Activated naive CD8-positive, alpha-beta T cell treated with anti-CD3 and anti-CD28 coated beads, Interleukin-2, amount 50 U/mL, for 16 hours (primary cell): ENCODE measurements at regions not wholly inside any gene's neighbourhood (a gene's known extent, or its start where the extent isn't known, plus 50 kb on each side); places are given as distances from the start of the nearest gene placed in this dataset.
"Not testable (repeated sequence)": the region's sequence is repeated elsewhere in the genome, so short reads cannot be mapped to it uniquely, and the experiment has no call there.

ENCODE experiments used
- DNase-seq: peaks from one replicate; pipeline ENCODE4 v3.0.0-alpha.2; 2020; ENCODE audit warnings: low read depth, low spot score

DNA sequence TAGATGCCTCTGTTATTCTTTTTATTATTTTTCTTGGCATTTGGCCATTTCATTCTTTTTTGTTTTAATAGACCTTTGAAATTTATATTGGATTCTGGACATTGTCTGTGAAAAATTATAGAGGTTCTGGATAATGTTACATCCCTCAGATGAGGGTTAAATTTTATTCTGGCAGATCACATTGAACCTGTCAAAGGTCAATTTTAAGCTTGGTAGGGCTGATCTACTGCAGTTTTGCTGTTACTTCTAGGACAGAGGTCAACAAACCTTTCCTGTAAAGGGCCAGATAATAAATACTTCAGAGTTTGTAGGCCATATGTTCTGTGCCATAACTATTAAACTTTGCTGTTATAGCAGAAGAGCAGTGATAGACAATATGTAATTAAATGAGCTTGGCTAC is 318.9 kb upstream of the DPPA4 start:
- DNase-seq: no peak

DNA sequence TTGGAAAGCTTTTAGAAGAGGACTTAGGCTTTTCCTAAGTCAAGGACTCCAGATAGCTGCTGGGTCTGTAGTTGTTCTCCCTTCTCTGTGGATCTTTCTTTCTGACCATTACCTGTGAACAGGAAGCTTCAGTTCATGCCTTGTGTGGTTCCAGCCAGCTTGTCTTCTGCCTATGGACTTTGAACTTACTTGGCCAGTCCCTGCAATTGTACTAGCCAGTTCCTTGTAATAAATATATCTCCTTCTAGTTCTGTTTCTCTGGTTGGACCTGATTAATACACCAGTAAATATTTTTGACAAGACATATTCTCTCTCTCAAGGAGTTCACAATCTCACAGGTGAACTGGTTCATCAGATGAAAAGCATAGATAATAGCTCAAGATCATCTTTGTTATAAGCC is 341.3 kb upstream of the DPPA4 start:
- no peak for DNase-seq

DNA sequence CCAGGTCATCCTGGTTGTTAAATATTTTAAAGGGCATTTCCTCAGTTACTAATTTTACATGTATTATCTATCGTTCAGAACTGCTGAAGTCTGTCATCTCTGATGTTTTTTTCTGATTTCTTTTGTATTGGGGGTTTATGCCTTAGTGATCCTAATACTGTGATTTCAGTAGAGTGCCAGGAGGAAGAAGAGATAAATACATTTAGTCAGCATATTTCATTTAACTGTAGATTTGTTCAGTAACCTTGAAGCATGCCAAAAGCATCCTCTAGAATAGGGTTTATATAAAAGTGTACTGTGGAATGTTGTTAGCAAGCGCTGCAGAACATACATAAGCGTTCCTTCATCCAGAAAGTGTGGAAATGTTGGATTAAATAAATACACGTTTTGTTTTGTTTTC is 342.3 kb upstream of the DPPA4 start:
- DNase-seq: no peak

GRCh38 chr3:109683746-109684145 is 346.4 kb upstream of the DPPA4 start:
- DNase-seq: no peak

DNA sequence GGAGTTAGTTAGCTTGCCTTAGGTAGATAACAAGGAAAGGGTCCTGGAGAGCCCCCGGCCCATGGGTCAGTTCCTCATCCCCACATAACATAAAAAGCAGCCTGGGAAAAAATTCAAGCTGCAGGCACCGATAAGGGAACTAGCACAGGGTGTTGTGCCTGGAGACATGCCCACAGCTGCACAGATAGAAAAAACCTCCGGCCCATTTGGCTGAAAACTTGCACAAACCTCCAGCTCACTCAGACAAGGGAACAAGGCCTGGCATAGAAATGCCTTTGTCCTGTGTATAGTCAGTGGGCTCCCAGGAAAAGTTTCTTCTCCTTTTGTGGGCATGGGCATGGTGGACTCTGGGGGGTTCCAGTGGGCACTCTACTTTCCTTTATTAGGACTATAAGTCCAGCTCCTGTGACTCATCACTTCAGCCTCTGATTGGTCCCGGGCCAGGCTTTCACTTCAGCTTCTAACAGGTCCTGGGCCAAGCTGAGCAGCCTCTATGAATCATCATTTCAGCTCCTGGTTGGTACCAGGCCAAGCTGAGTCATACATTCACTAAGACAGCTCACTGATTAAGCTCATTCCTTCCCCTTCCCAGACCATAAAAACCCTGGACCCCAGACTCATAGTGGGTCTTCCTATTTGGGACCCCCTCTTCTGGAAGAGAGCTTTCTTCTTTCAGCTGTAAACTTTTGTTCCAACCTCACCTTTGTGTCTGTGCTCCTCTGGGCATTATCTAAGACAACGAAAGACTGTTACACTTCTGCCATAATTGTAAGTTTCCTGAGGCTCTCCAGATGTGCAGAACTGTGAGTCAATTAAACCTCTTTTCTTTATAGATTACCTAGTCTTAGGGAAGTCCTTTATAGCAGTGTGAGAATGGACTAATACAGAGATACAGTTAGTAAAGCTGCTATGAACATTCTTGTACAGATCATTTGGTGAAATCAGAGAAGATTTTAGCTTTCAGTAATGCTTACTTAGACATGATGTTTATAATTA is 348.0 kb upstream of the DPPA4 start:
- no peak for DNase-seq

- DNase-seq: no peak
These were observed 350.3 kb upstream of the DPPA4 start for GRCh38 chr3:109687626-109688025.

- DNase-seq: no peak
These were observed 359.6 kb upstream of the DPPA4 start for GRCh38 chr3:109696932-109697331.

DNA sequence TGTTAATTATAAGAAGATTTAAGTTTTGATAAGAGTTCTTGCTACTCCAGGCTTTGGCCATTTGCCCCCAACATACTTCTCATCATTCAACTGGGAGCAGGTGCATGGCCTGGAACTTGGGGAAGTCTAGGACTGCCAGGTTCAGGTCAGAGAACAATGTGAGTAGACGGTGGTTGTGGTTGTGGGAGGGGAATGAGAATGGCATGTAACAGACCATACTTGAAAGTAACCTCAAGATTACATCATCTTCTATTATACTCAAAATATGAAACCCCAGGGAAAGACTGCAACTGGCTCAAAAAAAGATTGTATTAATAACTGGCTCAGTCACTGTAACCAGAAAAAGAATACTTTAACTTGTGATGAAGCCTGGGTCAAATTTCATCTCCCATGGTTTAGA is 364.9 kb upstream of the DPPA4 start:
- no peak for DNase-seq

DNA sequence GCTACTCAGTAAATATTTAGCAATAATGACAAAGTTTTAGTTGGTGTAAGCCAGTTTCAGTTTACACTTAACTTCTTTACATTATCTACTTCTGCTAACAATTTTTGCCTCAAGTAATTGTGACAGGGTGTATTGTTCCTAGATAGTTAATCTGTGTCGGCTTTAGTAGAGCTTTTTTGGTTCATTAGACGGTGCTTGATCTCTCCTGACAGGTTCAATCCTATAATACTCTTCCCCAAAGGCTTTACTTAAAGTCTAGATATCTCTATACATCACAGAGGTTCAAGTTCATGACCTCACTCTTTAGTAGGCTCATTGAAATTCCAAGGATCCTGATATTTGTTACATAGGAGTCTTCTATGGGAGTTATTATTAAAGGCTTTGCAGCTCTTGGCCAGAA is 365.6 kb upstream of the DPPA4 start:
- DNase-seq: no peak

DNA sequence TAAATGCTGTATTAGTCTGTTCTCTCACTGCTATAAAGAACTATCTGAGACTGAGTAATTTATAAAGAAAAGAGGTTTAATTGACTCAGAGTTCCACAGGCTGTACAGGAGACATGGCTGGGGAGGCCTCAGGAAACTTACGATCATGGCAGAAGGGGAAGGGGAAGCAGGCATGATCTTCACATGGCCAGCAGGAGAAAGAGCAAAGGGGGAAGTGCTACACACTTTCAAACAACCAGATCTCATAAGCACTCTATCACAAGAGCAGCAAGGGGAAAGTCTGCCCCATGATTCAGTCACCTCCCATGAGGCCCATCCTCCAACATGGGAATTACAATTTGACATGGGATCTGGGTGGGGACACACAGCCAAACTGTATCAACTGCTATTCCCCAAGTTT is 367.8 kb upstream of the DPPA4 start:
- DNase-seq: not testable (repeated sequence)

- no peak for DNase-seq
These were observed 370.3 kb upstream of the DPPA4 start for GRCh38 chr3:109707617-109708016.

GRCh38 chr3:109713288-109713687 is 375.9 kb upstream of the DPPA4 start:
- DNase-seq: no peak

DNA sequence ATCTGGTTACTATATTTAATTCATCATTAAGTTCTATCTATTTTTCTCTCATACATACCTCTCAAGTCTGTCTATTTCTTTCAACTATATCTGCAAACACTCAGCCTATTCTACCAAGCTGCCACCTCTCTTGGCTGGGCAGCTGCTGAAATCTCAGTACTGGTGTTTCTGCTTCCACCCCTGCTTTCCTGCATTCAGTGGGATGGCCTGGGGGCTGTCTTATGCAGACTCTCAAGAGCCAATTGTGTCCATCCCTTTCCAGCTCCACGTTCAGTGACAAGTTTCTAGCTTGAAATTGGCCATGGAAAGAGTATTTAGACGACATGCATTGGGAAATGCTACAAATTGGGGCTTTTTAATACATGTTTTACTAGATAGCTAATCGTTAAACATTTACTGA is 378.4 kb upstream of the DPPA4 start:
- DNase-seq: no peak

GRCh38 chr3:109718850-109719249 is 381.5 kb upstream of the DPPA4 start:
- DNase-seq: no peak

GRCh38 chr3:109728861-109729494 is 391.6 kb upstream of the DPPA4 start:
- DNase-seq: no peak

DNA sequence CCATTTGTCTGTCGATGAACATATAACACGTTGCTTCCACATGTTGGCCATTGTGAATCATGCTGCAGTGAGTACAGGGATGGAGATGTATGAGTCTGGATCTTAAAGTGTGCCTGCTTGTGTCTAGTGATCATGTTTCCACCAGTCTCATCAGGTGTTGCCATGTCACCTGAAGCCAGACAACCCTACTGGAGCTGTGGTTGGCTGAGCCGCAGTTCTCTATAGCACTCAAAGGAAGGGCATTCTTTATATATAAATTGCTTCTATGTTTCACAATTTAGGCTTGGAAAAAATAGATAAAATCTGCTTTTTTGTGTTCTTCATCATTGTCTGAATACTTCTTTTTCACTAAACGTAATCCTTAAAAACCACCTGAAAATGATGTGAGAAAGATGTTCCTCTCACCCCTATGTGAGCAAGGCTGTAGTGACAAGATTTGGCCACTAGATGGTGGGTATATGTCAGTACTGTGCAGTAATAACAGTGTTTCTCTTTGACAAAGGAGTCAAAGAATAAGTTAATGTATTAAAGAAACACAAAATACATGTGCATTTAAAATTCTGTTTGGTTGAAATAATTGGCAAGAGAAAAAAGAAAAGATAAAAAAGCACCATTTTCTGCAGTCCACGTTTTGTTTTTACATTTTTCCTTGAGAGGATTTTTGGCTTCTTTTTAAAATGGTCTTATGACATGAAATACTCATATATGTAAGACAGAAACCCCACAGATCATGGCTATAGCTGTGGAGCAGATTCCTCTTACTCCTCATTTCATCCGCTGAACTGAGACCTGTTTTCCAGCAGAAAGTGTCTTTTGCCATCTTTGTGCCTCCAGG is 394.5 kb upstream of the DPPA4 start:
- peak; percentile 9 for DNase-seq

GRCh38 chr3:109743981-109744380 is 406.6 kb upstream of the DPPA4 start:
- no peak for DNase-seq

DNA sequence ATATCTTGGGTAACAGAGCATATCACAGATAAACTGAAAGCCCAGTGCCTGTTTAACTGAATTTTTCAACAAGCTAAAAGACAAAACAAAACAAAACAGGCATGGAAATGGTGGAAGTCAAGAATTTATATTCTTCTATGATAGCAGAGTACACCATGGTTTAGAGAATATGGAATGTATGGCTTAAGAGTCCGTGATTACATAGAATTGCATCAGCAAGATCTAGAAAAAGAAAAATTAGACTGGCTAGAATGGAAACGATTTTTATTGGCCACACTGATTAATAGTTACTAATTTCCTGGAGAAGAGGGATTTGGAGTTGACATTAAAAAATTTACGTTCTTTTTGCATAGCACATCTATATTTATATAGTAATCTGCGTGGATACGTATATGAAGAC is 435.2 kb upstream of the DPPA4 start:
- no peak for DNase-seq

GRCh38 chr3:109774108-109774507 is 436.8 kb upstream of the DPPA4 start:
- no peak for DNase-seq

GRCh38 chr3:109784285-109784684 is 446.9 kb upstream of the DPPA4 start:
- DNase-seq: no peak

GRCh38 chr3:109784852-109785631 is 447.7 kb upstream of the DPPA4 start:
- DNase-seq: no peak
